GM21723 (cell line): ENCODE measurements at regions not wholly inside any gene's neighbourhood (a gene's known extent, or its start where the extent isn't known, plus 50 kb on each side); places are given as distances from the start of the nearest gene placed in this dataset.

Source experiments
- ATAC-seq: cut with Tn5 transposase; IDR thresholded peaks from one replicate; pipeline ENCODE4 v1.9.1; 2021; ENCODE audit warnings: mild to moderate bottlenecking, moderate library complexity; ENCODE audit not compliant: unreplicated experiment

- ATAC-seq, result no peak
Measured at GRCh38 chr22:48441553-48441850, 1386.2 kb downstream of the BRD1 start.

- ATAC-seq, result no peak
Measured at GRCh38 chr22:48440673-48441552, 1386.8 kb downstream of the BRD1 start.

GRCh38 chr22:48440176-48440575, 1387.5 kb downstream of the BRD1 start:
- ATAC-seq, result no peak

- no peak for ATAC-seq
Measured at GRCh38 chr22:48439560-48440135, 1388.0 kb downstream of the BRD1 start.

- no peak for ATAC-seq
Measured at GRCh38 chr22:48438800-48439559, 1388.7 kb downstream of the BRD1 start.

- ATAC-seq, result no peak
Measured at GRCh38 chr22:48438096-48438495, 1389.6 kb downstream of the BRD1 start.

- no peak for ATAC-seq
Measured at GRCh38 chr22:48436201-48436931, 1391.3 kb downstream of the BRD1 start.

GRCh38 chr22:48434868-48435250, 1392.8 kb downstream of the BRD1 start:
- no peak for ATAC-seq

- no peak for ATAC-seq
Measured at GRCh38 chr22:48434156-48434867, 1393.4 kb downstream of the BRD1 start.

- no peak for ATAC-seq
Measured at GRCh38 chr22:48433647-48434046, 1394.0 kb downstream of the BRD1 start.

- no peak for ATAC-seq
Measured at GRCh38 chr22:48432781-48433518, 1394.7 kb downstream of the BRD1 start.

- no peak for ATAC-seq
Measured at GRCh38 chr22:48431536-48432315, 1395.9 kb downstream of the BRD1 start.

- ATAC-seq, result no peak
Measured at GRCh38 chr22:48431014-48431413, 1396.7 kb downstream of the BRD1 start.

- ATAC-seq, result no peak
Measured at GRCh38 chr22:48429446-48430020, 1398.1 kb downstream of the BRD1 start.

GRCh38 chr22:48428631-48429371, 1398.9 kb downstream of the BRD1 start:
- ATAC-seq, result no peak

- ATAC-seq, result no peak
Measured at GRCh38 chr22:48427731-48428211, 1399.9 kb downstream of the BRD1 start.

- no peak for ATAC-seq
Measured at GRCh38 chr22:48426466-48427380, 1401.0 kb downstream of the BRD1 start.
